Coronary artery (tissue), 2 donors: ENCODE measurements at regions not wholly inside any gene's neighbourhood (a gene's known extent, or its start where the extent isn't known, plus 50 kb on each side); places are given as distances from the start of the nearest gene placed in this dataset.

Experiments
- DNase-seq: peaks from one replicate; pipeline ENCODE4 v3.0.0-alpha.2; 2017; ENCODE audit warnings: low spot score
- H3K27ac ChIP-seq, 2 donors: fragments of 200-600 bp; sonication (generic); one replicate each; pipeline ENCODE4 v1.5.1; 2016 to 2019
- H3K4me3 ChIP-seq: fragments of 200-600 bp; sonication (generic); 2 replicates; pipeline ENCODE4 v1.5.1; 2016; ENCODE audit warnings: mild to moderate bottlenecking, moderate library complexity
- CTCF ChIP-seq: fragments of 200-600 bp; sonication (generic); IDR thresholded peaks from one replicate; pipeline ENCODE4 v1.5.1; 2019; ENCODE audit warnings: antibody characterized with exemption

GRCh38 chr2:3958969-3959368 is 255.6 kb downstream of the DCDC2C start:
- TF ChIP-seq CTCF = no peak
- Histone ChIP-seq H3K4me3 (no peak overlapping the region), H3K27ac (no peak overlapping the region)
- DNase-seq = no peak

GRCh38 chr2:3959372-3959771 is 256.0 kb downstream of the DCDC2C start:
- DNase-seq = no peak
- Histone ChIP-seq H3K27ac (no peak overlapping the region), H3K4me3 (no peak overlapping the region)
- peak; percentile 56 for TF ChIP-seq CTCF

GRCh38 chr2:3960106-3960505 is 256.7 kb downstream of the DCDC2C start:
- DNase-seq = no peak
- Histone ChIP-seq H3K4me3 (no peak overlapping the region), H3K27ac (no peak overlapping the region)
- TF ChIP-seq CTCF = no peak

- no peak overlapping the region for H3K4me3 ChIP-seq
- no peak for TF ChIP-seq CTCF
- no peak for DNase-seq
- no peak overlapping the region for H3K27ac ChIP-seq
Measured at GRCh38 chr2:3962719-3963118, 259.3 kb downstream of the DCDC2C start.

GRCh38 chr2:3965211-3965610 is 261.8 kb downstream of the DCDC2C start:
- H3K4me3 ChIP-seq = no peak overlapping the region
- no peak for TF ChIP-seq CTCF

GRCh38 chr2:3965953-3966352 is 262.6 kb downstream of the DCDC2C start:
- Histone ChIP-seq H3K27ac (no peak overlapping the region), H3K4me3 (no peak overlapping the region)
- TF ChIP-seq CTCF = no peak
- DNase-seq = no peak

More at GRCh38 chr2:3965211-3965610, 261.8 kb downstream of the DCDC2C start:
- H3K27ac ChIP-seq = no peak overlapping the region
- DNase-seq = no peak

GRCh38 chr2:3966470-3966869 is 263.1 kb downstream of the DCDC2C start:
- no peak for DNase-seq
- TF ChIP-seq CTCF = no peak

More at GRCh38 chr2:3966470-3966869, 263.1 kb downstream of the DCDC2C start:
- Histone ChIP-seq H3K27ac (no peak overlapping the region), H3K4me3 (no peak overlapping the region)
